Stimulated activated CD8-positive, alpha-beta memory T cell treated with anti-CD3 and anti-CD28 coated beads, Interleukin-4, amount 100 ng/mL, for 48 hours (primary cell): ENCODE measurements at regions not wholly inside any gene's neighbourhood (a gene's known extent, or its start where the extent isn't known, plus 50 kb on each side); places are given as distances from the start of the nearest gene placed in this dataset.

Experiments used
- DNase-seq: peaks from one replicate; pipeline ENCODE4 v3.0.0-alpha.2; 2020

GRCh38 chr15:79230766-79231165, 51.8 kb upstream of the ANKRD34C start:
- DNase-seq = no peak

DNA sequence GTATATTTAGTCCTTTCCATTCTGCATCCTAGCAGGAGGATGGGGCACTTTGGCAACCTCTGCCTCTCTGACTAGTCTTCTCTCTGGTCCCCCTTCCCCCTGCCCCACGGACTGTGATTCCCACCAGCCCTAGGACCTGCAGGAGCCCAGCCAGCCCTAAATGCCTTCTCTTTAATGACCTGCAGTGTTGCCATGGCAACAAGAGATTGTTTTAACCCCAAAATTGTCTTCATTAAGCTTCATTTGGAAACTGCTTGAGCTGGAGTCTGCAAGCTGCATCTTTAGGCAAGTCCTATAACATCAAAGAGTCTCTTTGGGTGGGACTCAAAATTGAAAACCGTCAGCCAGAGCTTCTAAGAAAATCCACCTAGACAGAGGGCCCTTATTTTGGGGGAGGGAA, 59.7 kb upstream of the ANKRD34C start:
- no peak for DNase-seq

DNA sequence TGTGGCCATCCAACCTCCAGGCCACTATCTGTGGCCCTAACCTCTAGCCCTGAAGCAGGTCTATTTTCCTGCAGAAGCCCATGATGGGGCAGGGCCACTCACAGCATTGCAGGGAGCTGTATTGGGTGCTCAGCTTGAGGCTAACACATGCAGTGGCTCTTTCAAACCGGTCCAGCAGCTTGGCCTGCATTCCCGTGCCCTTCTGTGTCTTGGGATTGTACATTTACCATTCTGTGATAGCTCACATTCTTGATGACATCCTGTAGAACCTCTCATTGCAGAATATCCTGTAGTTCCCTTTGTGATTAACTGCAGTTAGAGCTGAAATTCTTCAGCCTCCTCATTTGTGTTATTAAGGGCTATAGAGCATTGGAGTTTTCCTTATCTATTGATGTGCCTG, 60.8 kb upstream of the ANKRD34C start:
- no peak for DNase-seq

DNA sequence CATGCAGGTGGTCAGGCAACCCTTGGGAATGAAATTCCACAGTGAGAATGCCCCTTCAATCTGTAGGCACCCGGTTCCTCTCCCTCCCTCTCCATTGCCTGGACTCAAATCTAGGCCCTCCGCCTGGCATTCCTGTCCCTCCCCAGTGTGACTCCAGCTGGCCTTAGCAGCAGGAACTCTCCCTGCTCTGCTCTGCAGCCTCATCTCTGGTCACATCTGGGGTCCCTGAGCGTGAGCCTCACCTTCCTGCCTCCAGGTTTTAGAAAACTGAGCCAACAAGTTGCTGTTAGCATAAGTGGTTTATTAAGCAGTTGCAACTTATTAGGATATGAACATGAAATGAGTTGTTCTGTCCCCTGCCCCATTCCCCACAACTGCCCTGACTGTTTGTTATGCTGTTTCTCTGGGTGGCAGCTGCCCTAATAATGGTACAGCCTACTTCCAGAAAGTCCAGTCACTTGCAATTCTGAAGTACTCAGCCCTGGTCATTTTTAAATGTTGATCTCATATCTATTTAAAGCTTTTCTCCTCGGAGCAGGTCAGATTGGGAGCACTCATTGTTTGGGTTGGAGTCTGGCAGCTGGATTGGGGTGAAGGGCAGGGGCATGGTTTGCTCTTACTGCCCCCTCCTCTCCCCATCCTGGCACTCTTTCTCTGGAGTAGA, 63.0 kb upstream of the ANKRD34C start:
- DNase-seq = no peak

DNA sequence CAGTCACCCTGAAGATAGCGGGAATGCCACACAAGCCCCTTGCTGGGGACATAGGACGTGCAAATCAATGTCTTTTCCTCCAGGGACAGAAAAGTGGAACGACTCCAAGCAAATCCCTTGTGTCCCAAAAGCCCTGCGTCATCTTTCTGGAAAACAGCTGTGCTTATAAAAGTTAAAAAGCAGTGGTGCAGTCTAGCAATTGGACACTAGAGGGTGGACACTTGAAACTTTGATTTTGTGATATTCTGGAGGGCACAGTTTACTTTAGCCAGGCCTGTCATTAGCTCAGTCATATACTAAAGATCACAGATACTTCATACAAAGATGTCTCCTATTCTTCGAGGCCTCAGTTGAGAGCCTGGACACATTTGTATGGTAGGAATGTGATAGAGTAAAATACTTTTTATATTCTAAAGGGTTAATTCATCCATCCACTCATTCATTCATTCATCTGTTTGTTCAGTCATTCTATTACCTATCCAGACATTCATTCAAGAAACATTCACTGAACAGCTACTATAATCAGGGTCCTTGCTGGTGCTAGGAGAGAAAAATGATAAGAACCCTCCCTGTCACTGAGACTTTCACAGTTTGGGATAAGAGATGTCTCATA, 63.8 kb upstream of the ANKRD34C start:
- no peak for DNase-seq

DNA sequence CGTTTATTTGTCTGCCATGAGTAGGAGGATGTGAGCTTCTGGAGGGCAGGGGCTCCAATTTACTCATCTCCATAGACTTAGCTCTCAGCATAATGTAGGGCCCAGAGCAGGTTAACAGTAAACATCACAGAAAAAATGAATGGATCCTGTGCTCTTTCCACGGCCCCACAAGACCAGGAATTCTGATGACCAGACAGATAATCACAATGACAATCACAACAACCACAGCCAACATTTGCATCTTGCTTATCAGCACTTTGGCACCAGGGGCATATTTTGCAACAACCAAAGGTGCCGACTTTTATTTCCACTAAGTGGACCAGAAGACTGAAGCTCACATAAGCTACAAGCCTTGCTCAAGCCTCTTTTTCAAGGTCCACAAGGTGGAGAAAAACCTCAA, 68.9 kb upstream of the ANKRD34C start:
- no peak for DNase-seq

DNA sequence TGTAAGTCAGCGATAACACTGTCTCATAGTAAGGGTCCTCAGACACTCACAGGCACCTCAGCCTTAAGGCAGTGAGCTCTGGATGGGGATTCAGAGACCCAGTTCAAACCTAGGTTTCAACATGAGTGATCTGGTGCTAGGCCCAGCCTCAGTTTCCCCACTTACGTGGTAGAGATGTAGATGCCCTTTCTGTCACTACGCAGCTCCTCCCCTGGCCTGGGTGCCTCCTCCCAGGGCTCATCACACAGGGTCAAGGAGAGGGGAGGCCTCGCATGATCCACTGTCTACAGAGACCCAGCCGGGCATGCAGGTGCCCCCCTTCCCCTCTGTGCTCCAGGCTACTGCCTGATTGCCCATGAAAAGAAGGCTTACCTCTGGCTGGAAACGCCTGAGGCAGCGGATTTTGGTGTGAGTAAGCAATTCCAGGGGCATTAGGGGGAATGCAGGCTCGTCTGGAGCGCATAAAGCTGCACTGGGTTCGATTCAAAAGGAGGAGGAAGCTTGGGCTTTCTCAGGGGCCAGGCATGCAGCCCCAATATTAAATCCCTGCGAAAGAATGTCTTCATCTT, 69.8 kb upstream of the ANKRD34C start:
- DNase-seq = no peak

DNA sequence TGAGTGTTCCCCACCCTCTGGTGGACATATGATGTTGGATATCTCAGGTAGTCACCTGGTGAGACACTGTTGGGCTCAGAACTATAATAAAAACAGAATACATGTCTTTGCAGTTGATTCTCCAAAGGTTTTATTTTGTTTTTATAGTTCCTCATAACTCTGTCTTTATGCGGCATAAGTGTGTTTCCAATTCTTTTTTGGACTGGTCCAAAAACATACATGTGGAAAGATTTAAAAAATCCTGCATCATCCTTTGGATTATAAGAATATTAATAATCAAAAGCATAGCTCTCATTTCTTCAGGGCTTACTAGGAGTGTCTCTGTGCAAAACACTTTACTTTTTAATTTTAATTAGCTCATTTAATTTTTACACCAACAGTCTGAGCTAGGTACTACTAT, 71.0 kb upstream of the ANKRD34C start:
- DNase-seq = no peak

- DNase-seq = no peak
These were observed 72.8 kb upstream of the ANKRD34C start for GRCh38 chr15:79209690-79210089.

DNA sequence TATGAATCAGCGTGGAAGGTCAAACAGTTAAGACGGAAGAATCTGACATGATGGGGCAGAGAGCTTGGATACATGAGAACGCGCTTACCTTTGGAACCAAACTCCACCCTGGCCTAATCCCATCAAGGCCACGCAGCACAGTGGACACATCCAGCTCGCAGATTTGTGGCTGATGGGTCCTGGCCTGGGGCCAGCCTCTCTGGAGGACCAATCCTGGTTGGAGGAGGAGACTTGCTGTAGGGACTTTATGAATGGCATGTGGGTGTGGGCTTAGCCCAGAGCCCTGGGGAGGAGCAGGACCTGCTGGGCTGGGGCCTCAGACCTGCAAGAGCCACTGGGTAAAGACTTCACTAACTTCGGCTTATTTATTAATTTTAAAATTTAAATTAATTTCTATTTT, 73.4 kb upstream of the ANKRD34C start:
- no peak for DNase-seq

DNA sequence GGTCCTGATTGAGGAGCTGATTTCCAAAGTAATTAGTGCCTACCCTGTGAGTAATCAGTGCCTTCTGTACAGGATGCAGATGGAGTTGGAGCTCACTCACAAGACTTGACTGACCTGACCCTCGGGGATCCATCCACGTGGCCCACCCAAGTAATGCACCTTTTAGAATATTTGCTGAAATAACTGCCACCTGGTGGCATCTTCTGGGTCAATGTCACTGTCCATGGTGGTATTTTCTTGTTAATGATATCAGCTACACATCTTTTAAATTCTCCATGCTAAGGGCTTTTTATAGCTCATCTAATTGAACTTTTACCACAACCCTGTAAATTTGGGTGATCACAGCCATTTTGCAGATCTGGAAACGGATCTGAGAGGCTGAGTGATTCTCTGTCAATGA, 74.3 kb upstream of the ANKRD34C start:
- no peak for DNase-seq

DNA sequence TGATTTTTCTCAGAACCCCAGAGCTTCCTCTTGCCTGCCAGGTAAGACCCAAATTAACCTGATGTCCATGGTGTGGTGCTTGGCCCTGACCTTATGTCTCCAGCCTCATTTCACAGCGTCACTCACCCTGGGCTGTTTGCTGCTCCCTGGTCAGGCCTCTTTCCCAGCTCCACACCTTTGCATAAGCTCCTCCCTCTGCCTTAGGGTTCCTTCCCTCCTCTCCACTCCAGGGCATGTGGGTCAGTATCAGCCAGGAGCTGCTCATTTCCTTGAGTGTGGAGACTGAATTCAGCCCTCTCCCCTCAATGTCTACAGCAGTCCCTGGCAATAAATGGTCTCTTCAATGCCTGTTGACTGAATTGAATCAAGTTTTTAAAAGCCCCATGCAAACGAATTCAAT, 75.6 kb upstream of the ANKRD34C start:
- no peak for DNase-seq

- DNase-seq = no peak
These were observed 77.4 kb upstream of the ANKRD34C start for GRCh38 chr15:79204886-79205675.

- DNase-seq = no peak
These were observed 84.1 kb upstream of the ANKRD34C start for GRCh38 chr15:79198461-79198860.

DNA sequence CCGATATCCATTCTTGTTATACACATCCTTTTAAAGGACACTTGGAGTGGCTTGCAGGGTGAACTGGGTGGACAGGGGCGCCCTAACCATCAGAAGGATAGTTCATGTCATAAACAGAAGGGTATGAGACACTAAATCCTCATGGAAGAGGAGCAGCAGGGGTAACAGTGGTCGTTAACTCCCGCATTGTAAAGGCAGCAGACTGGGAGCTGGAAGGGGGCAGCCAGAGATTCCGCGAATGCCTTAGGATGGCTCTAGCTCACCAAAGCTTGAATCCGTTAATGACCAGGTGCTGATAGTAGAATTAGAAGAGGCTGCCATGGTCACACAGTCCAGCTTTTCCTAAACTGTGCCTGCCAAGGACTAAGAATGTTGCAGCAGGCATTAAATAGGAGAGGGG, 85.2 kb upstream of the ANKRD34C start:
- DNase-seq = no peak

DNA sequence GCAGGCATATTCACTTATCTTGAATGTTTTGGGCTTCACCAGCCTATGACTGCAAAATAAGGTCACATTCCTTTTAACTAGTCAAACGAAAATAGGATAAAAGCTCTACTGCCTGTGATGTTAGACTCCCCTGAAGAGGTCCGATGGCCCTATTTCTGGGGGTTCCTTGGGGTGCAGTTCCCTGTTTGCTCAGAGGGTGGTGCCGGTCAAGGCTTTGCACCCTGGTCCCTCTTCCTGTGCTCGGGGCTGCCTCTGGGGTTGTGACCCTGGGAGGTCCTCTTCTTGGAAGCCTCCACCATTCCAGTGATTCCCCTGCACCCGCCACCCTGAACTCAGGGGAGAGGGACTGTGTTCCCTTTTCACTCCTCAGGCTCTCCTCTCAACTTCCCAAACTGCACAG, 86.7 kb upstream of the ANKRD34C start:
- DNase-seq = no peak

DNA sequence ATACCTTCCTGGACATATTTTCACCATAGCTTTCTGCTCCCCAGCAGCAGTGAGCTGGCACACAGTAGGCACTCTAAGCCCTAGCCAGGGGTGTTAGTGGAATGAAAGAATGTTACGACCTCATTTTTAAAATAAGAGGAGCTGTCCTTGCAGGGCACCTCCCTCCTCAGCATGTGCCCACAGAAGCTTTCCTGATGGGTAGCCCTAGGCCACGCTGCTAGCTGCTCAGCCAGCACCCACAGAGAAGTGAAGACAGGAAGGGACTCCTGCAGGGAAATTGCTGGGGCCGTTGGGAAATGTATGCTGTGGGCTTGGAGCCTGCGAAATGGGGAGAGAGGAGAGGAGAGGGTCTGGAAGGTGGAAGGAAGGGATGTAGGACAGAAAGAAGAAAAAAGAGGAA, 87.3 kb upstream of the ANKRD34C start:
- DNase-seq = no peak

DNA sequence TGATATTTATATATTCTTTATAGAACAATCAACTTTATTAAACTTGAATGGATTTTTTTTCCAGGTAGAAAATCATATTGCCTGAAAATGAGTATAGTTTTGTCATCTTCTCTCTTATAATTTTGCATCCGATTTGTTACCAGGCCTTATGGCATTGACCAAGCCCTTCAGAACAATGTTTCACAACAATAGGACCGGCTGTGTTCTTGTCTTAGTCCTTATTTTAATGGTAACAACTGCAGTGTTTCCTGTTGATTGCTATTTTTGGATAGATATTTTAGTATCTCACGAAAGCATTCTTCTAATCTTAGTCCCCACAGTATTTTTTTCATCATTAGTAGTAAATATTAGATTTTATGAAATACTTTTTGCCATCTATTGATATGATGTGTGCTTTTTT, 88.1 kb upstream of the ANKRD34C start:
- no peak for DNase-seq

DNA sequence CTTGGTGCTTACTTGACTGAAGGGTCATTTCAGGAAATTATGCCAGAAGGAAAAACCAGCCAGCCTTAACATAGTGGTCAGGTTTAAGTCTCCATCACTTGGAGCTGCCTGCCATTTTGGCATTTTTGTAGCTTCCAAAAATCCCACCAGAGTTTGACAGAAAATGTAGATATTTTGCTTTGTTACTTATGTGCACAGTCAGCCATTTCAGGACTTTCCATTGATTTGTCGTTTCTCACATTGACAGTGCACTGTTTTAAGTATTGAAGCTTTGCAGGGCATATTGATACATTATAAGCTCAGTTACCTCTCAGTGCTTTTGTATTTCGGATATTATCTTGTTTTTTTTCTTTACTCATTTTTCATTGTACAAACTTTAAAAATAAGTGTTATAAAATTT, 89.0 kb upstream of the ANKRD34C start:
- DNase-seq = no peak

- no peak for DNase-seq
These were observed 89.4 kb upstream of the ANKRD34C start for GRCh38 chr15:79193103-79193502.

DNA sequence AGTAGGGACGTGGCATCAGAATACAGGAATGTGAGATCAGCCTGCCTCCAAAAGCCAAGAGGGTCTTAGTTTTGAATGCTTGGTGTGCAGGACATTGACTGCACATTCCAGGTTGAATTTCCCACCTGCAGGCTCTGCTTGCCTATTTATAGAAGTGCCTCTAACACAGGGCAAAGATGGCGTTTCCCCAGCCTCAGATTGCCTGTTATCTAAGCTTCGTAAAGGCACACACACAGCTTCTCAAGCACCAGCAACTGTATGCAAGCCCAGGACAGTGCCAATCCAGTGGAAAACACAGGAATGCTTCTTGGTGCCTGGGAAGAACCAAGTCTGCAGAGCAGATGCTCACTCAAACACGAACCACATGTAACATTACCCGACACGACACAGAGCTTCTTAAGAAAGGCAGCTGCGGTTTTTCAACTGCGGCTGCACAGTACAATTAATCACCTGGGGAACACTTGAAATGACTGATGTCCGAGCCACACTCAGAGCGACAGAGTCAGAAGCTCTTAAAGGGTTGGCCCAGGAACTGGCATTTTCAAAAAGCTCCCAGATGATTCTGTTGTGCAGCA, 90.0 kb upstream of the ANKRD34C start:
- no peak for DNase-seq

- DNase-seq = no peak
These were observed 92.4 kb upstream of the ANKRD34C start for GRCh38 chr15:79190093-79190492.

- no peak for DNase-seq
These were observed 95.9 kb upstream of the ANKRD34C start for GRCh38 chr15:79186616-79187015.

DNA sequence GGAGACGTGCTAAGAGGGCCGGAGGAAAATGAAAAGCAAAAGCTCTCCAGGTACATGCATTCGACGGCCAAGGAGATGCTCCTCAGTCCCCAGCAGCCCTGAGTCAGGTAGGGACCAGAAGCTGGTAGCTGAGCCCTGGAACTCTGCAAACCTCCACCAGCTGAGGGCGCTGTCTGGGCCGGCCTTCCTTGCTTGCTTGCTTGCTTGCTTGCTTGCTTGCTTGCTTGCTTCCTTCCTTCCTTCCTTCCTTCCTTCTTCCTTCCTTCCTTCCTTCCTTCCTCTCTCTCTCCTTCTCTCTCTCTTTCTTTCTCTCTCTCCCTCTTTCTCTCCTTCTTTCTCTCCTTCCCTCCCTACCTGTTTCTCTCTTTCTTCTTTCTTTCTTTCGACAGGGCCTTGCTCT, 94.6 kb upstream of the RASGRF1 start:
- DNase-seq = peak; percentile 67
